Pons (tissue), 1 donor: ENCODE measurements at regions not wholly inside any gene's neighbourhood (a gene's known extent, or its start where the extent isn't known, plus 50 kb on each side); places are given as distances from the start of the nearest gene placed in this dataset.
"Not testable (repeated sequence)": the region's sequence is repeated elsewhere in the genome, so short reads cannot be mapped to it uniquely, and the experiment has no call there.

Experiments used
- DNase-seq: peaks from one replicate; pipeline ENCODE4 v3.0.0-alpha.2; 2016; ENCODE audit warnings: low spot score

DNA sequence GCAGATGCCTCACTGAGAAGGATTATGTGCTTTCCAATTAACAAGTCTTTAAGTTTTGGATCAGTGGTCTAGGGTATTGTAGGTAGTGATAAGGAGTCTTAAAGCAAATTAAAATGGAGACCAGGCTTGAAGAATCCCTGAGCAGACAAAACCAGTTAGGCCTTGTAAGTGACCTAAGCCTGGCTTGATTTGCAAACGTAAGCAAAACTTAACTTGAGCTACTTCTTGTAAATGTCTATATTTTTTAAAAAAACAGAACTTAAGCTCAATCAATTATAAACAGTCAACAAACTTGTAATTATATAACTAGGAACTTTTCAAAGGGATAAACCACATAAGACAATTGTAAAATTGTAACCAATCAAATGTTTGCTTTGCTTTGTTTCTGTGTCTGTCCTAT is 72.7 kb upstream of the NALF2 start:
- no peak for DNase-seq

DNA sequence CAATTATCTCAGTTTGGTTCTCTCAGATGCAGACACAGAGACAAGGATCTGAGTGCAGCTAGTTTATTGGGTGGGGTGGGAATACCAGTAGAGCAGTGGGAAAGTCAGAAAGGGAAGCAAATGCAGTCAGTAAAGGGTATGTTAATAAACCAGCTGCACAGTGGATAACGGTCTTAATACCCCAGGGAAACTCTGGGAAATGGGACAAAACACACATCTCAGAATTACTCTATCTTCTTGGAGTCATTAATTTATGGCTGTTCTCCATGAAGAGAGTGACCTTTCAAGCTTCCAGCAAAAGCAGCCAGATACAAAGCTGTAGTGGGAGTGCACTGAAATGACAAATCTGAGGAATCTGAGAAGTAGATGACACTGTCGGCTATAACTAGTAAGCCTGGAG is 73.3 kb upstream of the NALF2 start:
- DNase-seq = no peak

GRCh38 chrX:69429339-69430015 is 74.6 kb upstream of the NALF2 start:
- no peak for DNase-seq

DNA sequence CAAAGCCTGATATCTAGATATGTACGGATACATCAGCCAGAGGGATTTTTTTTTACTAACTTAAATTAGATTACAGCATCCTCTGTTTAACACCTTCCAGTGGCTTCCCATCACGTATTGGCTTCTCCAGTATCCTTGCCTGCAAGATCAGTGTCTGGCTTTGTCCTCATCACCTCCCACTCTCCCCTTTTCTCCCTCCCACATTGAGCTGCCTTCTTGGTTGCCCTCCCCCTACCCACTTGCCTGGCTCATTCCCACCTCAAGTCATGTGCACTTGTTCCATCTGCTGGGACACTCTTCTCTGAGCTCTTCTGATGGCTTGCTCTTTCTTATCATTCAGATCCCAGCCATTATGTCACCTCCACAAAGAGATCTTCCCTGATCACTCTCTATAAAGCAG is 75.9 kb upstream of the NALF2 start:
- no peak for DNase-seq

- DNase-seq = no peak
Observed at GRCh38 chrX:69424910-69425309, 79.2 kb upstream of the NALF2 start.

- peak; percentile 1 for DNase-seq
Observed at GRCh38 chrX:69424161-69424560, 80.0 kb upstream of the NALF2 start.

DNA sequence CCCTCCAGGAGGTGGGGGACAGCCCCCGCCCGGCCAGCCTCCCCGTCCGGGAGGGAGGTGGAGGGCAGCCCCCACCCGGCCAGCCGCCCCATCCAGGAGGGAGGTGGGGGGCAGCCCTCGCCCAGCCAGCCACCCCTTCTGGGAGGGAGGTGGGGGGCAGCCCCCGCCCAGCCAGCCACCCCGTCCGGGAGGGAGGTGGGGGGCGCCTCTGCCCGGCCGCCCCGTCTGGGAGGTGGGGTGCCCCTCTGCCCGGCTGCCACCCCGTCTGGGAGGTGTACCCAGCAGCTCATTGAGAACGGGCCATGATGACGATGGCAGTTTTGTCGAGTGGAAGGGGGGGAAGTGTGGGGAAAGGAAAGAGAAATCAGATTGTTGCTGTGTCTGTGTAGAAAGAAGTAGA is 81.9 kb upstream of the NALF2 start:
- not testable (repeated sequence) for DNase-seq

DNA sequence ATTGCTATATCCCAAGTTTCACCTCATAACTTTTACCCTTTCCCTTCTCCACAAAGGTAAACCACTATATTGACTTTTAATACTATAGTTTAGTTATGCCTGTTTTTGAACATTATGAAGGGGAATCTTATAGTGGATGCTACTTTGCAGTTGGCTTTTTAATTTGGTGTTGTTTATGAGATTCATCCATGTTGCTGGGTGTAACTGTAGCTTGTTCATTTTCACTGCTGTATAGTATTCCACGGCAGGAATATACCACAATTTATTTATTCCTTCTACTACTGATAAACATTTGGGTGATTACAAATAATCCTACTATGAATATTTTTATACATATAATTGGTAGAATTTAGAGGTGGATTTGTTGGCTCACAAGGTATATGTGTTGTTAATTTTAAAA is 88.4 kb upstream of the NALF2 start:
- DNase-seq = no peak

- no peak for DNase-seq
Observed at GRCh38 chrX:69412661-69413060, 91.5 kb upstream of the NALF2 start.

GRCh38 chrX:69398881-69399280 is 105.2 kb upstream of the NALF2 start:
- DNase-seq = no peak

DNA sequence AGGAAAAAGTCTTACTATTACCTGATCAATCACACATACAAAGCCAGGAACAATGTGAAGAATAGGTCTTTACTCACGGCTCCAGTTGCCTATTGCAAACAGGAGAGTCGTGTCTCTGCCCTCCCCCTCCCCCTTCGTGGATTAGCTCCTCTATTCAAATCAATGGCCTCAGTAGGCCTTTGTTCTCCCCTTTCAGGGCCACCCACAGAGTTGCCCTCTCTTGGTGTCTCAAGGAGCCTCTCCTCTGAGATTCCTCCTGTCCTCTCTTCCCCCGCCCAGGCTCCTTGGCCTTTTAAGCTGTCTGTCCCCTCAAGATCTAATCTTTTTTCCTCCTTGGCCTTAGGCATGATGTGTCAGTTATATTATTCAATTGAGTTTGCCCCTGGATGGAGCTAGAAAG is 107.2 kb upstream of the NALF2 start:
- DNase-seq = no peak

- no peak for DNase-seq
Observed at GRCh38 chrX:69395306-69395705, 108.8 kb upstream of the NALF2 start.

DNA sequence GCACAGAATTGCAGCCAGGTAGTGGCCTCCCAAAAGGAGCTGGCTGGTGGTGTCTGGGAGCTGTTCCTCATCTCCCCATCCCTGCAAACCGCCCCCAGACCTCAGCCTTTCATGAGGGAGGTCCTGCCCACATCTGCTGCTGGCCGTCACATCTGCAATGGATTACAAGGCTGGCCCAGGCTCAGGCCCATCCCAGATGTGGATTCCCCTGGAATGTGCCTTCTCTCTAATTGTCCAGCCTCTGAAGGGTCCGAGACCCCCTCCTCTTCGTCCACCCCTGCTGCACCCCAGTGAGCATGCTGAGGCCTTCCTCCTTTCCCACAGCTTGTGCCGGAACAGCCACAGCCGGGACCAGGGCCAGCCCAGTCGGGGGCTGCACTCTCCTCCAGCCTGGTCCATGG is 115.0 kb upstream of the NALF2 start:
- no peak for DNase-seq

- peak; percentile 3 for DNase-seq
Observed at GRCh38 chrX:69388526-69388925, 115.6 kb upstream of the NALF2 start.

DNA sequence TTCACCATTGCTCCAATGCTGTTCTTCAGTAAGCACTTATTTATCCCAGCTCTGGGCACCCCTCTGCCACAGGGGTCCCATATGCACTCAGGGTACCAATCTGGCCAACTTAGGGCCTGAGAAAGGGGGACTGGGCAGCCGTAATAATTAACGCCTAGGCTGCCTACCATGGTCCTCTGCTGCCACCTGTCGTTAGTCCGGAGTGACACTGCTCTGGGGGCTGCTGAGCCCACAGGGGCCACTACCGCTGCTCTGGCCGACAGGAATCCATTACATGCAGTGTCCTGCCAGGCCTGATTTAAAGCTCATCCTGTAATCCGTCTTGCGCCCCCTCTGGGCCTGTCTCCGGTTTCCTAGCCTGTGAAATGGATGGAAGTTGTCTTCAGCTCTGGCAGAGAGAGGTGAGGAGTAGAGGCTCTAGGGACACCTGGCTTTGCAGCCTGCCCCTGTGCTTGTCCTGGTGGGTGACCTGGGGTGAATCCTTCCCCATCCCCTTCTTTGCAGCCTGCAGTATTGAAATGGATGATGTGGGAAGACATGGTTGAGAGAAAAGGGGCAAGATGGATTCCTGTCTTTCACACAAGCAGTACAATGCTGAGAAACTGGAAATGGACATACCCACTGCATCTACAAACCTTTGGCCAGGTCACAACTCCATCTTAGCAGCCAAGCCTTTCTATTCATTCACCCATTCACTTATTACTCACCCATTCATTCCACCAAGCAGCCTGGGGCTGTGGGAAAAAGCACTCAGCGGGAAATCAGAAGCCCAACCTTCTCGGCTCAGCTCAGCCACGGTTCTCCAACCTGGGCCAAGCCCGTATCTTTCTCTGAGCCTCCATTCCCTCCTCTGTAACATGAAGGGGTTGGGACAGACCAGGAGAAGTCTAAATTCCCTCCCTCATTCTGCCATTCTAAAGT is 116.3 kb upstream of the NALF2 start:
- peak; percentile 13 for DNase-seq

GRCh38 chrX:69386681-69387080 is 117.4 kb upstream of the NALF2 start:
- DNase-seq = no peak

- DNase-seq = no peak
Observed at GRCh38 chrX:69379412-69379811, 124.7 kb upstream of the NALF2 start.

GRCh38 chrX:69374569-69374968 is 129.6 kb upstream of the NALF2 start:
- no peak for DNase-seq

- DNase-seq = no peak
Observed at GRCh38 chrX:69372435-69372834, 131.7 kb upstream of the NALF2 start.

GRCh38 chrX:69371159-69371558 is 133.0 kb upstream of the NALF2 start:
- DNase-seq = no peak

GRCh38 chrX:69369999-69370398 is 134.1 kb upstream of the NALF2 start:
- DNase-seq = no peak

DNA sequence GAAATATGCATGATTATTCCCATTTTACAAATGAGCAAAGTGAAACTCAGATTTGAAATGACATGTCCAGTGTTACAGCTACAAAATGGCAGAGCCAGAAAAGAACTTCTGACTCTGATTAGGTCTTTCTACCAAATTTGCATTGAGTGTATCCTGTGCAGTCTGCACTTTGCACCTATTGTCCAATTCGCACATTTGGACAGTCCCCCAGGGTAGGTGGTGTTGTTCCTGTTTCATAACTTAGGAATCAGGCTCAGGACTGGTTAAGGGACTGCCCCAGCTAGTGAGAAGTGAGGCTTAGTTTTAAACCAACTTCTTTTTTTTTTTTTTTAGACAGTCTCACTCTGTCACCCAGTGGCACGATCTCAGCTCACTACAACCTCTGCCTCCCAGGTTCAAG is 137.9 kb upstream of the NALF2 start:
- no peak for DNase-seq

GRCh38 chrX:69365755-69366154 is 138.4 kb upstream of the NALF2 start:
- DNase-seq = no peak

GRCh38 chrX:69365349-69365748 is 138.8 kb upstream of the NALF2 start:
- no peak for DNase-seq
